ENCODE measurements at regions not wholly inside any gene's neighbourhood (a gene's known extent, or its start where the extent isn't known, plus 50 kb on each side); places are given as distances from the start of the nearest gene placed in this dataset.

DNA sequence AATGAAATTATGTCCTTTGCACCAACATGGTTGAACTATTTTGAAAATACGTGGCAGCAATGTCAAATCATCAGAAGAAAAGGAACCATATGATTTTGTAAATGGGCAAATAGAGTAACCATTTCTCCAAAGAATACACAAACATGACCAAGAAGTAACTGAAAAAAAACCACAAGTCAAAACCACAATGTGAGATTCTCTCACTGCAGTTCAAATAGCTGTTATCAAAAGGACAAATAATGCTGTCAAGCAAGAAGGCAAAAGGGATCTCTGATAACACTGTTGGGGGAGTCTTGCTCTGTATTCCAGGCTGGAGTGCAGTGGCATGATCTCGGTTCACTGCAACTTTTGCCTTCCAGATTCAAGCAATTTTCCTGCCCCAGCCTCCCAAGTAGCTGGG, 170.7 kb upstream of the XIST start:
- ChIA-PET CTCF (no interaction called here), POLR2A (no interaction called here)
- no peak for DNase-seq (ENCODE audit: low read depth, low spot score)
- TF ChIP-seq, protein P1, sequence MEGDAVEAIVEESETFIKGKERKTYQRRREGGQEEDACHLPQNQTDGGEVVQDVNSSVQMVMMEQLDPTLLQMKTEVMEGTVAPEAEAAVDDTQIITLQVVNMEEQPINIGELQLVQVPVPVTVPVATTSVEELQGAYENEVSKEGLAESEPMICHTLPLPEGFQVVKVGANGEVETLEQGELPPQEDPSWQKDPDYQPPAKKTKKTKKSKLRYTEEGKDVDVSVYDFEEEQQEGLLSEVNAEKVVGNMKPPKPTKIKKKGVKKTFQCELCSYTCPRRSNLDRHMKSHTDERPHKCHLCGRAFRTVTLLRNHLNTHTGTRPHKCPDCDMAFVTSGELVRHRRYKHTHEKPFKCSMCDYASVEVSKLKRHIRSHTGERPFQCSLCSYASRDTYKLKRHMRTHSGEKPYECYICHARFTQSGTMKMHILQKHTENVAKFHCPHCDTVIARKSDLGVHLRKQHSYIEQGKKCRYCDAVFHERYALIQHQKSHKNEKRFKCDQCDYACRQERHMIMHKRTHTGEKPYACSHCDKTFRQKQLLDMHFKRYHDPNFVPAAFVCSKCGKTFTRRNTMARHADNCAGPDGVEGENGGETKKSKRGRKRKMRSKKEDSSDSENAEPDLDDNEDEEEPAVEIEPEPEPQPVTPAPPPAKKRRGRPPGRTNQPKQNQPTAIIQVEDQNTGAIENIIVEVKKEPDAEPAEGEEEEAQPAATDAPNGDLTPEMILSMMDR (IDR thresholded peaks at IDR 0.05; ENCODE audit: insufficient read depth, low read length, missing control alignments) = no peak
- H3K4me3 ChIP-seq (ENCODE audit: low read depth, low read length) = no peak overlapping the region

DNA sequence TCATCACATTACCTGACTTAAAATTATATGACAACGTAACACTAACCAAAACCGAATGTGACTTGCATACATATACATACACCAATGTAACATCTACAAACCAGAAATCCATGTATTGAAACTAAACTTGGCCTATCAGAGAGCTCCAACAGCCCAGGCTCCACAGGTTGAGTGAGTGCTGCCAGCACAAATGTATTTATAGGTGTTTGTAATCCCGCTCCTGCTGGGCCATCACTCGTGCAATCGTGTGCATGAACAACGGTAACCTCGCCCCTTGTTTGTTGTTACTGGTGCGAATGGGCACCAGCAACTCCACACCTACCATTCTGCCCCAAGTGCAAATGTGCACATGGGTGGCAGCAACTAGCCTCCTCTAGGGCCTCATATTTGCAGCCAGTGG, 165.7 kb upstream of the XIST start:
- no peak for DNase-seq (ENCODE audit: low read depth, low spot score)
- TF ChIP-seq, protein P1 (IDR thresholded peaks at IDR 0.05; ENCODE audit: insufficient read depth, low read length, missing control alignments) = no peak
- ChIA-PET CTCF (interaction anchor here (4.0 kb wide), 1 partner anchor 163 kb away, joined by 49 read pairs; the partner anchor contains the start of gene XIST), POLR2A (no interaction called here)
- no peak overlapping the region for H3K4me3 ChIP-seq (ENCODE audit: low read depth, low read length)

DNA sequence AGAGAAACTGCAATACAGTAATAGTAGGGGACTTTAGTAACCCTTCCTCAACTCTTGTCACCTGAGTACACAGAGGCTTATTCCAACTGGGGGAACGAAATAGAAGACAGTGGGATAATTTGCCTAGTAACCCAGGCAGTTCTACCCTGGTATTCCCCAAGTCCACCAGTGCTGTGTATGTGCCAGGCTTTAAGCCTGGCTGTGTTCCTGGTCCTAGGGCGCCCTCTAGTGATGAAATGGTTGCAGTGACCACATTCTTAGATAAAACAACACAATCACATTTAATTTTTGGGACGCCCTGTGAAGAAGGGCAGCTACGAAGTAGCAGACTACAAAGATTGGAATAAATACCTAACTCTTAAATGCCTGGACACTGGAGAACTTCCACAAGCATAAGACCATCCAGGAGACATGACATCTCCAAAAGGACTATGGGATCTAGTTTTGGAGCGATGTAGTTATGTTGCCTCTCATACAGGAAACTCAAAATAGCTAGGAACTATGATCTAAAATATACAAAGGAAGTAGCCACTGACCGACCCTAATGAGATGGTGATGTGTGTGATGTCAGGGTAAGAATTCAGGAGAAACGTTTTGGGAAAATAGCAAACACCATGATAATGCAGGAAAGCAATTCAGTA, 163.0 kb upstream of the XIST start:
- H3K4me3 ChIP-seq (ENCODE audit: low read depth, low read length) = no peak overlapping the region
- CTCF ChIA-PET = interaction anchor here (0.8 to 4.0 kb wide), 9 partner anchors 12 to 328 kb away, joined by 3 to 49 read pairs (median 3); partner anchors contain the start of gene XIST
- TF ChIP-seq, protein P1 (IDR thresholded peaks at IDR 0.05; ENCODE audit: insufficient read depth, low read length, missing control alignments) = peak; percentile 58
- no peak for DNase-seq (ENCODE audit: low read depth, low spot score)
- POLR2A ChIA-PET = no interaction called here

DNA sequence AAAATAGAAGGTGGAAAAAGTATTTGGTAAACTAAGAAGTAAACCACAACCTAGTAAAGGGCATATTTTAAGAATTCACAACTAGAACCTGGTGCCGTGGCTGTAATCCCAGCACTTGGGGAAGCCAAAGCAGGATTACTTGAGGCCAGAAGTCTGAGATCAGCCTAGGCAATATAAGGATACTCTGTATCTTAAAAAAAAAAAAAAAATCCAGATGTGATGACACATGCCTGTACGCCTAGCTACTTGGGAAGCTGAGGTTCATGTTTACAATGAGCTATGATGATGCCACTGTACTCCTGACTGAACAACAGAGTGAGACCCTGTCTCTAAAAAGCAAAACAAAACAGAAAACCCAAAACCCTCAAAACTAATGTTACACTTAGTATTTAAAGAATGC, 156.5 kb upstream of the XIST start:
- no peak for DNase-seq (ENCODE audit: low read depth, low spot score)
- no peak overlapping the region for H3K4me3 ChIP-seq (ENCODE audit: low read depth, low read length)
- CTCF ChIA-PET = no interaction called here
- POLR2A ChIA-PET = no interaction called here
- TF ChIP-seq, protein P1 (IDR thresholded peaks at IDR 0.05; ENCODE audit: insufficient read depth, low read length, missing control alignments) = no peak

DNA sequence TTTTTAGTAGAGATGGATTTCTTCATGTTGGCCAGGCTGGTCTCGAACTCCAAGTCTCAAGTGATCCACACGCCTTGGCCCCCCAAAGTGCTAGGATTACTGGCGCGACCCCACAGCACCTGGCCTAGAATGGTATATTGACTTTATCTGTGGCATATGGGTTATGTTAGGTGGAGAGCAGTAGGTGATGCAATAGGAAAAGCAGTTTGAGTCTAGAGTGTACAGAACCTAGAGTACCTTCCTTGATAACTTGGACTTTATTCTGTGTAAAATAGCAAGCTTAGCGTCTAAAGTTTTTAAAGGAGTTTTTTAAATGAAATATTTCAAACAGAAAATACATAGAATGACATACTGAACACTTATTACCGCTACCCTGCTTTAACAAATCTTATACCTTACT, 139.5 kb upstream of the XIST start:
- no peak overlapping the region for H3K4me3 ChIP-seq (ENCODE audit: low read depth, low read length)
- no peak for DNase-seq (ENCODE audit: low read depth, low spot score)
- CTCF ChIA-PET = no interaction called here
- POLR2A ChIA-PET = no interaction called here
- TF ChIP-seq, protein P1 (IDR thresholded peaks at IDR 0.05; ENCODE audit: insufficient read depth, low read length, missing control alignments) = no peak

DNA sequence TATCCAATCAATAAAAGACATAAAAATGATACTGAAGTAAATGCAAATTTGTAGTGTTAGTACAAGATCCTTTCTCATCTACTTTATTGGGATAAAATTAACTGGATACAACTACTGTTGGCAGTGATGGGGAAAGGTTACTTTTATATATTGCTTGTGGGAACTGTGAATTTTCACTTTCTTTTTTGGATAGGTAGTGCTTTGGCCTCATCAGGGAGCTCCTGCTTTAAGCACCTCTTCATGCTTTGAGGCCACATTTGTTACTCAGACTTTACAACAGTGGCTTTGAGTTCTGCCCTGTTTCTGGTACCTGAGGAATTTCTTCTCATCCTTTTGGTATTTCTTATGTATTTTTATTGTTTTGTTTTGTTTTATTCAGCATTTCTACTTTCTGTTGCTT, 134.7 kb upstream of the XIST start:
- POLR2A ChIA-PET = no interaction called here
- CTCF ChIA-PET = no interaction called here
- DNase-seq (ENCODE audit: low read depth, low spot score) = no peak
- TF ChIP-seq, protein P1 (IDR thresholded peaks at IDR 0.05; ENCODE audit: insufficient read depth, low read length, missing control alignments) = no peak
- no peak overlapping the region for H3K4me3 ChIP-seq (ENCODE audit: low read depth, low read length)

Measured in AG04449 (cell line).